Activated CD8-positive, alpha-beta T cell treated with anti-CD3 and anti-CD28 coated beads for 36 hours (primary cell): ENCODE measurements at regions not wholly inside any gene's neighbourhood (a gene's known extent, or its start where the extent isn't known, plus 50 kb on each side); places are given as distances from the start of the nearest gene placed in this dataset.

Source experiments
- ATAC-seq: fragments of 200-7000 bp; cut with Tn5 transposase; one replicate; pipeline ENCODE4 v1.10.0; 2021; ENCODE audit warnings: mild to moderate bottlenecking, moderate library complexity
- CTCF ChIA-PET: fragments of 350-600 bp; sonication (Branson Sonifier 250); formaldehyde crosslinking; loops from one replicate; lab custom pipeline; 2021; ENCODE audit warnings: antibody characterized with exemption; lab: Charles Lee
- POLR2A ChIA-PET: fragments of 350-600 bp; sonication (Branson Sonifier 250); formaldehyde crosslinking; loops from one replicate; lab custom pipeline; 2021; ENCODE audit warnings: antibody characterized with exemption; lab: Charles Lee
- DNase-seq: peaks from one replicate; pipeline ENCODE4 v3.0.0-alpha.2; 2020
- H3K27ac Mint-ChIP-seq: one replicate; pipeline ENCODE4 v1.8.0; 2021; ENCODE audit warnings: mild to moderate bottlenecking, mixed read lengths
- H3K27me3 Mint-ChIP-seq: one replicate; pipeline ENCODE4 v1.8.0; 2021; ENCODE audit warnings: mixed read lengths
- H3K36me3 Mint-ChIP-seq: one replicate; pipeline ENCODE4 v1.8.0; 2021; ENCODE audit warnings: low read depth, mixed read lengths
- H3K4me1 Mint-ChIP-seq: one replicate; pipeline ENCODE4 v1.8.0; 2021; ENCODE audit warnings: low read depth, mixed read lengths
- H3K4me3 Mint-ChIP-seq: one replicate; pipeline ENCODE4 v1.8.0; 2021; ENCODE audit warnings: mild to moderate bottlenecking, moderate library complexity, mixed read lengths
- H3K9me3 Mint-ChIP-seq: one replicate; pipeline ENCODE4 v1.8.0; 2021; ENCODE audit warnings: mixed read lengths
- CTCF ChIP-seq: fragments of 200-600 bp; IDR thresholded peaks from one replicate; pipeline ENCODE4 v1.8.0; 2022; ENCODE audit warnings: antibody characterized with exemption, mild to moderate bottlenecking
- intact Hi-C: fragments of 100-400 bp; cut with micrococcal nuclease; formaldehyde crosslinking; loops from one replicate; pipeline ENCODE4 v1.10.0; 2022

GRCh38 chr6:72530152-72530551 lies 91.7 kb upstream of the KCNQ5 start:
- H3K36me3 Mint-ChIP-seq, result no peaks in the 10 kb centered on the region
- no peak for ATAC-seq
- DNase-seq, result no peak
- no peak overlapping the region for H3K27ac Mint-ChIP-seq
- H3K27me3 Mint-ChIP-seq, result peaks cover 9% of the 10 kb centered on the region
- intact Hi-C loops, result no loop called here
- H3K9me3 Mint-ChIP-seq, result no peaks in the 10 kb centered on the region
- no peak overlapping the region for H3K4me3 Mint-ChIP-seq
- ChIA-PET CTCF (no interaction called here), POLR2A (no interaction called here)
- no peaks in the 10 kb centered on the region for H3K4me1 Mint-ChIP-seq
- no peak for TF ChIP-seq CTCF

GRCh38 chr6:72530750-72531149 lies 91.1 kb upstream of the KCNQ5 start:
- DNase-seq (no peak), ATAC-seq (no peak)
- POLR2A ChIA-PET, result no interaction called here
- no peaks in the 10 kb centered on the region for H3K36me3 Mint-ChIP-seq
- TF ChIP-seq CTCF, result no peak
- no peaks in the 10 kb centered on the region for H3K9me3 Mint-ChIP-seq
- H3K4me3 Mint-ChIP-seq, result no peak overlapping the region
- H3K27ac Mint-ChIP-seq, result no peak overlapping the region
- peaks cover 10% of the 10 kb centered on the region for H3K27me3 Mint-ChIP-seq
- no peaks in the 10 kb centered on the region for H3K4me1 Mint-ChIP-seq
- intact Hi-C loops, result no loop called here
- CTCF ChIA-PET, result no interaction called here

- ChIA-PET CTCF (interaction anchor here (1.4 kb wide), 1 partner anchor 596 kb away, joined by 3 read pairs; no protein-coding TSS in a partner anchor), POLR2A (no interaction called here)
- DNase-seq (no peak), ATAC-seq (no peak)
- intact Hi-C loops, result no loop called here
- Mint-ChIP-seq H3K27me3 (peaks cover 6% of the 10 kb centered on the region), H3K4me1 (no peaks in the 10 kb centered on the region), H3K9me3 (no peaks in the 10 kb centered on the region), H3K36me3 (no peaks in the 10 kb centered on the region), H3K4me3 (no peak overlapping the region), H3K27ac (no peak overlapping the region)
- TF ChIP-seq CTCF, result no peak
Observed at GRCh38 chr6:72533606-72534005, 88.3 kb upstream of the KCNQ5 start.

GRCh38 chr6:72534236-72534635 lies 87.6 kb upstream of the KCNQ5 start:
- no peak overlapping the region for H3K27ac Mint-ChIP-seq
- no peaks in the 10 kb centered on the region for H3K36me3 Mint-ChIP-seq
- ATAC-seq, result no peak
- TF ChIP-seq CTCF, result no peak
- intact Hi-C loops, result no loop called here
- CTCF ChIA-PET, result interaction anchor here (1.0 to 1.4 kb wide), 2 partner anchors 9 to 596 kb away, joined by 3 to 4 read pairs; no protein-coding TSS in a partner anchor
- H3K4me3 Mint-ChIP-seq, result no peak overlapping the region
- DNase-seq, result no peak
- H3K4me1 Mint-ChIP-seq, result no peaks in the 10 kb centered on the region
- POLR2A ChIA-PET, result no interaction called here
- no peaks in the 10 kb centered on the region for H3K9me3 Mint-ChIP-seq
- peaks cover 6% of the 10 kb centered on the region for H3K27me3 Mint-ChIP-seq

GRCh38 chr6:72535124-72535523 lies 86.7 kb upstream of the KCNQ5 start:
- no peaks in the 10 kb centered on the region for H3K4me1 Mint-ChIP-seq
- ChIA-PET CTCF (interaction anchor here (1.4 kb wide), 1 partner anchor 595 kb away, joined by 3 read pairs; no protein-coding TSS in a partner anchor), POLR2A (no interaction called here)
- intact Hi-C loops, result no loop called here
- TF ChIP-seq CTCF, result no peak
- no peaks in the 10 kb centered on the region for H3K36me3 Mint-ChIP-seq
- no peaks in the 10 kb centered on the region for H3K9me3 Mint-ChIP-seq
- no peak for DNase-seq
- peaks cover 3% of the 10 kb centered on the region for H3K27me3 Mint-ChIP-seq
- no peak overlapping the region for H3K27ac Mint-ChIP-seq
- no peak overlapping the region for H3K4me3 Mint-ChIP-seq
- ATAC-seq, result no peak
